ENCODE measurements at regions not wholly inside any gene's neighbourhood (a gene's known extent, or its start where the extent isn't known, plus 50 kb on each side); places are given as distances from the start of the nearest gene placed in this dataset.

DNA sequence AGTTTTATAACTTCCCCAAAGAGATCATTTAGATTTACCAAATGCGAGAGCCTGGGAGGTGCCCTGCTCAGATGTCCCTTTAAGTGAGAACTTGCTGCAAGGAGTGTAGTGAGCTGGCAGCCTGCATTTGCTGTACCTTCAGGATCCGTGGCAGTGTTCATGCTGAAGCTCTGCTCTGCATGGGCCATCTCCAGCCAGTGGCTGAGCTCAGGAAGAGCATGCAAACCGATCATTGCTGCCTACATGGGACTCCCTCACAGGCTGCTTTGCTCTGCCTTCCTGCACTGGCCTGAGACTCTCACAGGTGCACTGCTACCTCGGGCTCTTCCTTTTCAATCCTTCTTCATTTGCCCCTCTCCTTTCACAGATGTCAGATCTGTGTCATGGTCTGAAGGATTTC lies 152.0 kb upstream of the SFRP2 start (continued):
- TF ChIP-seq BCL3 (IDR thresholded peaks at IDR 0.05; ENCODE audit: borderline replicate concordance, insufficient read depth, low read depth, low read length, poor library complexity, severe bottlenecking) (no peak), STAT3 (IDR thresholded peaks at IDR 0.05; ENCODE audit: low read depth, low read length) (no peak), RCOR1 (conservative IDR thresholded peaks at IDR 0.05; ENCODE audit: low read depth, low read length) (no peak), PAX8 (IDR thresholded peaks at IDR 0.05) (no peak)

GRCh38 chr4:153939570-153939969 lies 150.7 kb upstream of the SFRP2 start:
- Histone ChIP-seq H3K4me1 (ENCODE audit: control insufficient read depth, insufficient read depth, low read length) (no peaks in the 10 kb centered on the region), H3K9ac (ENCODE audit: control insufficient read depth, insufficient read depth, low read length) (no peak overlapping the region), H3K27ac (ENCODE audit: control insufficient read depth, insufficient read depth) (no peak overlapping the region), H3K9me3 (replicated peaks; ENCODE audit: control insufficient read depth, insufficient read depth, low read length) (no peaks in the 10 kb centered on the region), H3K4me2 (ENCODE audit: control insufficient read depth, insufficient read depth) (no peak overlapping the region), H4K20me1 (ENCODE audit: control insufficient read depth, insufficient read depth) (no peaks in the 10 kb centered on the region), H3K36me3 (ENCODE audit: control insufficient read depth in 2 of 2, insufficient read depth in 2 of 2, low read length in 1 of 2) (no peaks in the 10 kb centered on the region), H3K27me3 (replicated peaks in 1 of 2; ENCODE audit: control insufficient read depth in 2 of 2, insufficient read depth in 2 of 2, low read length in 1 of 2) (0 out of 4 replicates have a peak, but pooled peaks cover 0 to 2% of the 10 kb centered on the region in 2 experiments), H3K79me2 (ENCODE audit: control insufficient read depth, insufficient read depth, low read length) (no peaks in the 10 kb centered on the region), H2AFZ (ENCODE audit: control insufficient read depth, low read depth, low read length) (no peak overlapping the region), H3K4me3 (no peak overlapping the region)
- RAD21 ChIA-PET (ENCODE audit: unreplicated experiment) = no interaction called here
- no peak for TF ChIP-seq GABPA (IDR thresholded peaks at IDR 0.05; ENCODE audit: low read depth)
- TF ChIP-seq ZNF384 (IDR thresholded peaks at IDR 0.05; ENCODE audit: borderline replicate concordance, low read depth, low read length) = no peak
- no peak for TF ChIP-seq MLLT1 (IDR thresholded peaks at IDR 0.05)
- no peak for TF ChIP-seq CBFB (IDR thresholded peaks at IDR 0.05; ENCODE audit: low read depth)
- no TSS peak for BruUV-seq (replicated peaks)
- in situ Hi-C loops (cut with MboI) (no loop called here), intact Hi-C loops (cut with micrococcal nuclease; ENCODE audit: unreplicated experiment) (no loop called here)
- FAIRE-seq (no peak), ATAC-seq (no peak), DNase-seq (ENCODE audit: low read depth, low spot score) (no peak)
- SMC1A ChIA-PET (ENCODE audit: uncharacterized antibody, unreplicated experiment) = interaction anchor here (1.1 to 1.9 kb wide), 3 partner anchors 11 to 27 kb away, joined by 3 to 4 read pairs (median 4); no protein-coding TSS in a partner anchor
- WGBS (ENCODE audit: insufficient coverage, insufficient replicate concordance, low lambda C conversion rate, missing lambda C conversion rate) = 0% methylated on average over 1 of the region's 1 CpG
- CTCF ChIA-PET = interaction anchor here (0.9 kb wide), 1 partner anchor 9 kb away, joined by 3 read pairs; no protein-coding TSS in a partner anchor
- POLR2A ChIA-PET = no interaction called here
